Ishikawa (cell line): ENCODE measurements at regions not wholly inside any gene's neighbourhood (a gene's known extent, or its start where the extent isn't known, plus 50 kb on each side); places are given as distances from the start of the nearest gene placed in this dataset.

ENCODE experiments used
- CEBPB ChIP-seq: IDR thresholded peaks from 2 replicates; pipeline ENCODE4 v1.6.1; 2012
- CREB1 ChIP-seq: IDR thresholded peaks from 2 replicates; pipeline ENCODE4 v1.6.1; 2012; ENCODE audit warnings: low read depth
- EGR1 ChIP-seq: IDR thresholded peaks from 2 replicates; pipeline ENCODE4 v1.6.1; 2012
- EP300 ChIP-seq: IDR thresholded peaks from 2 replicates; pipeline ENCODE4 v1.6.1; 2012; ENCODE audit warnings: borderline replicate concordance
- TAF1 ChIP-seq: IDR thresholded peaks from 2 replicates; pipeline ENCODE4 v1.6.1; 2012; ENCODE audit warnings: low read depth, mild to moderate bottlenecking
- TF ChIP-seq, protein P1 (sequence below): IDR thresholded peaks from 2 replicates; pipeline ENCODE4 v1.6.1; 2012; ENCODE audit warnings: low read depth, mild to moderate bottlenecking

GRCh38 chr13:73974051-73974450 is 160.2 kb downstream of the KLF12 start:
- TF ChIP-seq, protein P1, sequence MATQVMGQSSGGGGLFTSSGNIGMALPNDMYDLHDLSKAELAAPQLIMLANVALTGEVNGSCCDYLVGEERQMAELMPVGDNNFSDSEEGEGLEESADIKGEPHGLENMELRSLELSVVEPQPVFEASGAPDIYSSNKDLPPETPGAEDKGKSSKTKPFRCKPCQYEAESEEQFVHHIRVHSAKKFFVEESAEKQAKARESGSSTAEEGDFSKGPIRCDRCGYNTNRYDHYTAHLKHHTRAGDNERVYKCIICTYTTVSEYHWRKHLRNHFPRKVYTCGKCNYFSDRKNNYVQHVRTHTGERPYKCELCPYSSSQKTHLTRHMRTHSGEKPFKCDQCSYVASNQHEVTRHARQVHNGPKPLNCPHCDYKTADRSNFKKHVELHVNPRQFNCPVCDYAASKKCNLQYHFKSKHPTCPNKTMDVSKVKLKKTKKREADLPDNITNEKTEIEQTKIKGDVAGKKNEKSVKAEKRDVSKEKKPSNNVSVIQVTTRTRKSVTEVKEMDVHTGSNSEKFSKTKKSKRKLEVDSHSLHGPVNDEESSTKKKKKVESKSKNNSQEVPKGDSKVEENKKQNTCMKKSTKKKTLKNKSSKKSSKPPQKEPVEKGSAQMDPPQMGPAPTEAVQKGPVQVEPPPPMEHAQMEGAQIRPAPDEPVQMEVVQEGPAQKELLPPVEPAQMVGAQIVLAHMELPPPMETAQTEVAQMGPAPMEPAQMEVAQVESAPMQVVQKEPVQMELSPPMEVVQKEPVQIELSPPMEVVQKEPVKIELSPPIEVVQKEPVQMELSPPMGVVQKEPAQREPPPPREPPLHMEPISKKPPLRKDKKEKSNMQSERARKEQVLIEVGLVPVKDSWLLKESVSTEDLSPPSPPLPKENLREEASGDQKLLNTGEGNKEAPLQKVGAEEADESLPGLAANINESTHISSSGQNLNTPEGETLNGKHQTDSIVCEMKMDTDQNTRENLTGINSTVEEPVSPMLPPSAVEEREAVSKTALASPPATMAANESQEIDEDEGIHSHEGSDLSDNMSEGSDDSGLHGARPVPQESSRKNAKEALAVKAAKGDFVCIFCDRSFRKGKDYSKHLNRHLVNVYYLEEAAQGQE = no peak
- TF ChIP-seq EP300 (no peak), TAF1 (no peak), CREB1 (no peak), CEBPB (no peak), EGR1 (no peak)
